ENCODE measurements at regions not wholly inside any gene's neighbourhood (a gene's known extent, or its start where the extent isn't known, plus 50 kb on each side); places are given as distances from the start of the nearest gene placed in this dataset.

DNA sequence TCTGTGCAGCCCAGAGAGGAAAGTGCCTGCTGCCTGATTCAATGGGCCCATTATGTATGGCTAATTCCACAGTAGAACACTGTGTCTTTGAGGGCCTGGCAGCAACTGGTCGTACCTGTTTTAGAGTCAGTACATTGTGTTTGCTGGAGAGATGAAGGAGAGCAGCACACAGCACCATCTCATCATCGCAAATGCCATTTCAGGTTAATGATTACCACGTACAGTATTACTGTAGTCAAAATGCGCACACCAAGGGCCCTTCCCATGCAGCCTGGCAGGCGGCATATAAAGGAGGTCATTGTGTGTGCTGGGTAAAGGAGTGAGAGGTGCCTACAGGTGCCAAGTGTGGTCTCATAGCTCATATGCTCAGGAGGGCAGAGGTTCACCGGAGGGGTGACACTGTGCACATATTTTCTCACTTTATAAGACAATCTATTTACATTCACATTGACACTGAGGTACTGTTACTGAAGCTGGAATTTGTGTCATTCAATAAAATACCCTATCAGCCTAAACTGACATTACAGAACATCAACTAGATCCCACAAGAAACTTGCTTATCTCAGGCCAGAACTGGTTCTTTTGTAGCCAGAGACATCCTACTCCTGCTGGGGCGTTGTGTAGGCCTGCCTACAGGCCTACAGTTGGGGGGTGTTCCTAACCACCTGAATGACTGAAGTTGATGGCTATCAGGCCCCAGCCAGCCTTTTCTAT is 90.4 kb downstream of the APIP start (continued):
- TF ChIP-seq POLR2G (IDR thresholded peaks at IDR 0.05; ENCODE audit: low read depth, low read length) (peak; percentile 80), MEF2D (CRISPR knock-in tag; IDR thresholded peaks at IDR 0.05) (peak; percentile 52), CC2D1A (CRISPR knock-in tag; IDR thresholded peaks at IDR 0.05) (no peak), HMG20A (CRISPR knock-in tag; IDR thresholded peaks at IDR 0.05; ENCODE audit: borderline replicate concordance) (peak; percentile 61; the same call in 1 of the 2 replicates), POLR2AphosphoS5 (IDR thresholded peaks at IDR 0.05; ENCODE audit: low read depth, low read length) (peak; percentile 40; the same call in 1 of the 2 replicates), SOX13 (IDR thresholded peaks at IDR 0.05) (no peak), SOX13 (CRISPR knock-in tag; conservative IDR thresholded peaks at IDR 0.05 in 1 of 2, IDR thresholded peaks at IDR 0.05 in 1 of 2) (peak in 1 of 2 experiments; percentile 88; a peak in 2 of 4 replicates), NR2C2 (CRISPR knock-in tag; IDR thresholded peaks at IDR 0.05; ENCODE audit: borderline replicate concordance) (peak; percentile 39), ATF7 (IDR thresholded peaks at IDR 0.05) (no peak), ATF7 (CRISPR knock-in tag; IDR thresholded peaks at IDR 0.05) (0 out of 2 replicates have a peak, but pooled peaks have one; percentile 20)
- TF ChIP-seq, protein P1, sequence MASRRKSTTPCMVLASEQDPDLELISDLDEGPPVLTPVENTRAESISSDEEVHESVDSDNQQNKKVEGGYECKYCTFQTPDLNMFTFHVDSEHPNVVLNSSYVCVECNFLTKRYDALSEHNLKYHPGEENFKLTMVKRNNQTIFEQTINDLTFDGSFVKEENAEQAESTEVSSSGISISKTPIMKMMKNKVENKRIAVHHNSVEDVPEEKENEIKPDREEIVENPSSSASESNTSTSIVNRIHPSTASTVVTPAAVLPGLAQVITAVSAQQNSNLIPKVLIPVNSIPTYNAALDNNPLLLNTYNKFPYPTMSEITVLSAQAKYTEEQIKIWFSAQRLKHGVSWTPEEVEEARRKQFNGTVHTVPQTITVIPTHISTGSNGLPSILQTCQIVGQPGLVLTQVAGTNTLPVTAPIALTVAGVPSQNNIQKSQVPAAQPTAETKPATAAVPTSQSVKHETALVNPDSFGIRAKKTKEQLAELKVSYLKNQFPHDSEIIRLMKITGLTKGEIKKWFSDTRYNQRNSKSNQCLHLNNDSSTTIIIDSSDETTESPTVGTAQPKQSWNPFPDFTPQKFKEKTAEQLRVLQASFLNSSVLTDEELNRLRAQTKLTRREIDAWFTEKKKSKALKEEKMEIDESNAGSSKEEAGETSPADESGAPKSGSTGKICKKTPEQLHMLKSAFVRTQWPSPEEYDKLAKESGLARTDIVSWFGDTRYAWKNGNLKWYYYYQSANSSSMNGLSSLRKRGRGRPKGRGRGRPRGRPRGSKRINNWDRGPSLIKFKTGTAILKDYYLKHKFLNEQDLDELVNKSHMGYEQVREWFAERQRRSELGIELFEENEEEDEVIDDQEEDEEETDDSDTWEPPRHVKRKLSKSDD (CRISPR knock-in tag; IDR thresholded peaks at IDR 0.05; ENCODE audit: low read depth): 0 out of 2 replicates have a peak, but pooled peaks have one; percentile 39
- TF ChIP-seq, protein P2, sequence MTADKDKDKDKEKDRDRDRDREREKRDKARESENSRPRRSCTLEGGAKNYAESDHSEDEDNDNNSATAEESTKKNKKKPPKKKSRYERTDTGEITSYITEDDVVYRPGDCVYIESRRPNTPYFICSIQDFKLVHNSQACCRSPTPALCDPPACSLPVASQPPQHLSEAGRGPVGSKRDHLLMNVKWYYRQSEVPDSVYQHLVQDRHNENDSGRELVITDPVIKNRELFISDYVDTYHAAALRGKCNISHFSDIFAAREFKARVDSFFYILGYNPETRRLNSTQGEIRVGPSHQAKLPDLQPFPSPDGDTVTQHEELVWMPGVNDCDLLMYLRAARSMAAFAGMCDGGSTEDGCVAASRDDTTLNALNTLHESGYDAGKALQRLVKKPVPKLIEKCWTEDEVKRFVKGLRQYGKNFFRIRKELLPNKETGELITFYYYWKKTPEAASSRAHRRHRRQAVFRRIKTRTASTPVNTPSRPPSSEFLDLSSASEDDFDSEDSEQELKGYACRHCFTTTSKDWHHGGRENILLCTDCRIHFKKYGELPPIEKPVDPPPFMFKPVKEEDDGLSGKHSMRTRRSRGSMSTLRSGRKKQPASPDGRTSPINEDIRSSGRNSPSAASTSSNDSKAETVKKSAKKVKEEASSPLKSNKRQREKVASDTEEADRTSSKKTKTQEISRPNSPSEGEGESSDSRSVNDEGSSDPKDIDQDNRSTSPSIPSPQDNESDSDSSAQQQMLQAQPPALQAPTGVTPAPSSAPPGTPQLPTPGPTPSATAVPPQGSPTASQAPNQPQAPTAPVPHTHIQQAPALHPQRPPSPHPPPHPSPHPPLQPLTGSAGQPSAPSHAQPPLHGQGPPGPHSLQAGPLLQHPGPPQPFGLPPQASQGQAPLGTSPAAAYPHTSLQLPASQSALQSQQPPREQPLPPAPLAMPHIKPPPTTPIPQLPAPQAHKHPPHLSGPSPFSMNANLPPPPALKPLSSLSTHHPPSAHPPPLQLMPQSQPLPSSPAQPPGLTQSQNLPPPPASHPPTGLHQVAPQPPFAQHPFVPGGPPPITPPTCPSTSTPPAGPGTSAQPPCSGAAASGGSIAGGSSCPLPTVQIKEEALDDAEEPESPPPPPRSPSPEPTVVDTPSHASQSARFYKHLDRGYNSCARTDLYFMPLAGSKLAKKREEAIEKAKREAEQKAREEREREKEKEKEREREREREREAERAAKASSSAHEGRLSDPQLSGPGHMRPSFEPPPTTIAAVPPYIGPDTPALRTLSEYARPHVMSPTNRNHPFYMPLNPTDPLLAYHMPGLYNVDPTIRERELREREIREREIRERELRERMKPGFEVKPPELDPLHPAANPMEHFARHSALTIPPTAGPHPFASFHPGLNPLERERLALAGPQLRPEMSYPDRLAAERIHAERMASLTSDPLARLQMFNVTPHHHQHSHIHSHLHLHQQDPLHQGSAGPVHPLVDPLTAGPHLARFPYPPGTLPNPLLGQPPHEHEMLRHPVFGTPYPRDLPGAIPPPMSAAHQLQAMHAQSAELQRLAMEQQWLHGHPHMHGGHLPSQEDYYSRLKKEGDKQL (CRISPR knock-in tag; IDR thresholded peaks at IDR 0.05; ENCODE audit: low read depth): no peak
- TF ChIP-seq, protein P3, sequence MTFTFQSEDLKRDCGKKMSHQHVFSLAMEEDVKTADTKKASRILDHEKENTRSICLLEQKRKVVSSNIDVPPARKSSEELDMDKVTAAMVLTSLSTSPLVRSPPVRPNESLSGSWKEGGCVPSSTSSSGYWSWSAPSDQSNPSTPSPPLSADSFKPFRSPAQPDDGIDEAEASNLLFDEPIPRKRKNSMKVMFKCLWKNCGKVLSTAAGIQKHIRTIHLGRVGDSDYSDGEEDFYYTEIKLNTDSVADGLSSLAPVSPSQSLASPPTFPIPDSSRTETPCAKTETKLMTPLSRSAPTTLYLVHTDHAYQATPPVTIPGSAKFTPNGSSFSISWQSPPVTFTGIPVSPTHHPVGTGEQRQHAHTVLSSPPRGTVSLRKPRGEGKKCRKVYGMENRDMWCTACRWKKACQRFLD (CRISPR knock-in tag; IDR thresholded peaks at IDR 0.05; ENCODE audit: borderline replicate concordance): no peak
- TF ChIP-seq, protein P4, sequence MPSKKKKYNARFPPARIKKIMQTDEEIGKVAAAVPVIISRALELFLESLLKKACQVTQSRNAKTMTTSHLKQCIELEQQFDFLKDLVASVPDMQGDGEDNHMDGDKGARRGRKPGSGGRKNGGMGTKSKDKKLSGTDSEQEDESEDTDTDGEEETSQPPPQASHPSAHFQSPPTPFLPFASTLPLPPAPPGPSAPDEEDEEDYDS (CRISPR knock-in tag; IDR thresholded peaks at IDR 0.05): peak; percentile 86; the same call in 1 of the 2 replicates
